HepG2 (cell line): ENCODE measurements at regions not wholly inside any gene's neighbourhood (a gene's known extent, or its start where the extent isn't known, plus 50 kb on each side); places are given as distances from the start of the nearest gene placed in this dataset.

Source experiments
- ATAC-seq: fragments of 200-7000 bp; cut with Tn5 transposase; 3 replicates; pipeline ENCODE4 v1.9.1; 2020; ENCODE audit warnings: mild to moderate bottlenecking, moderate library complexity
- BruUV-seq: library from RNA; stranded (reverse); fragments of 400-500 nt; replicated peaks from 2 replicates; lab custom pipeline; 2021; lab: Mats Ljungman, UMichigan
- CTCF ChIA-PET: fragments of 300-600 bp; formaldehyde crosslinking; extraction: SDS; loops from one replicate; lab custom pipeline; 2021; ENCODE audit warnings: low total read pairs, inconsistent platforms, low intra/inter-chr PET ratio; lab: Yijun Ruan, JAX
- POLR2A ChIA-PET: fragments of 350-600 bp; sonication (Branson Sonifier 250); formaldehyde crosslinking; loops from one replicate; lab custom pipeline; 2020; ENCODE audit warnings: antibody characterized with exemption, inconsistent platforms; lab: Yijun Ruan, JAX
- DNase-seq: peaks from one replicate; pipeline ENCODE4 v3.0.0-alpha.2; 2015; ENCODE audit warnings: low spot score
- FAIRE-seq: peaks from 3 replicates; lab custom pipeline; 2011; peaks lifted over from hg19 to GRCh38; lab: Jason Lieb, UNC
- H2AFZ ChIP-seq: one replicate; pipeline ENCODE4 v1.6.1; 2011; ENCODE audit warnings: low read length, inconsistent platforms
- H3K27ac ChIP-seq: fragments of 300-600 bp; 3 replicates; pipeline ENCODE4 v1.8.0; 2011; ENCODE audit warnings: mixed run types, mild to moderate bottlenecking, mixed read lengths, low read length, inconsistent platforms; ENCODE audit not compliant: insufficient read depth; ENCODE audit errors: extremely low read length
- H3K27me3 ChIP-seq, 2 experiments: fragments of 200-600 bp in 1 of 2; 2 replicates in 1 of 2; 3 replicates in 1 of 2; pipeline versions ENCODE4 v1.6.0 to v1.8.0; 2011; ENCODE audit warnings: low read length in 2 of 2, mild to moderate bottlenecking in 2 of 2, moderate library complexity in 2 of 2, inconsistent platforms in 1 of 2; ENCODE audit not compliant: insufficient read depth in 2 of 2, control insufficient read depth in 1 of 2
- H3K36me3 ChIP-seq, 2 experiments: fragments of 200-600 bp in 1 of 2; replicated peaks in 1 of 2; 2 replicates in 1 of 2; 3 replicates in 1 of 2; pipeline versions ENCODE4 v1.5.1 to v1.8.0; 2011; ENCODE audit warnings: low read length in 2 of 2, inconsistent platforms in 1 of 2; ENCODE audit not compliant: insufficient read depth in 2 of 2, control insufficient read depth in 1 of 2
- H3K4me1 ChIP-seq: 2 replicates; pipeline ENCODE4 v1.5.1; 2012; ENCODE audit warnings: low read length, inconsistent platforms; ENCODE audit not compliant: insufficient read depth
- H3K4me2 ChIP-seq: 2 replicates; pipeline ENCODE4 v1.6.0; 2011; ENCODE audit warnings: low read depth, low read length, inconsistent platforms
- H3K4me3 ChIP-seq, 3 experiments: fragments of 200-600 bp in 1 of 3; sonication (generic), shearing (Covaris generic) in 1 of 3; replicated peaks in 1 of 3; 2 replicates each; pipeline ENCODE4 v1.5.1; 2011 to 2016; ENCODE audit warnings: low read length in 3 of 3, inconsistent platforms in 2 of 3, low read depth in 2 of 3, mild to moderate bottlenecking in 2 of 3, control low read depth in 1 of 3, mixed read lengths in 1 of 3; ENCODE audit not compliant: insufficient read depth in 1 of 3
- H3K79me2 ChIP-seq: one replicate; pipeline ENCODE4 v1.6.1; 2011; ENCODE audit warnings: low read length, inconsistent platforms; ENCODE audit not compliant: insufficient read depth
- H3K9ac ChIP-seq: 2 replicates; pipeline ENCODE4 v1.6.0; 2011; ENCODE audit warnings: mild to moderate bottlenecking, low read depth, low read length, inconsistent platforms; ENCODE audit not compliant: insufficient read depth
- H3K9me3 ChIP-seq: 2 replicates; pipeline ENCODE4 v1.5.1; 2012; ENCODE audit warnings: mild to moderate bottlenecking, low read length
- H4K20me1 ChIP-seq: 2 replicates; pipeline ENCODE4 v1.6.0; 2011; ENCODE audit warnings: inconsistent platforms, mild to moderate bottlenecking, low read length, moderate library complexity; ENCODE audit not compliant: insufficient read depth
- ELF1 ChIP-seq: sonication (generic); formaldehyde crosslinking; IDR thresholded peaks from 2 replicates; pipeline ENCODE4 v1.4.0; 2020; ENCODE audit warnings: missing genetic modification reagents
- MYC ChIP-seq: sonication (generic); formaldehyde crosslinking; IDR thresholded peaks from 2 replicates; pipeline ENCODE4 v1.9.0; 2021; ENCODE audit warnings: missing genetic modification reagents, borderline replicate concordance
- RXRA ChIP-seq: sonication (generic); formaldehyde crosslinking; IDR thresholded peaks from 2 replicates; pipeline ENCODE4 v1.5.1; 2020; ENCODE audit warnings: missing genetic modification reagents
- USF2 ChIP-seq, 2 experiments: sonication (generic) in 1 of 2; formaldehyde crosslinking in 1 of 2; IDR thresholded peaks; 2 replicates each; pipeline versions ENCODE4 v1.5.1 to v1.6.1; 2011 to 2020; ENCODE audit warnings: borderline replicate concordance in 1 of 2, low read depth in 1 of 2, low read length in 1 of 2, mild to moderate bottlenecking in 1 of 2, missing genetic modification reagents in 1 of 2, moderate library complexity in 1 of 2
- ZMYM4 ChIP-seq: sonication (generic); formaldehyde crosslinking; IDR thresholded peaks from 2 replicates; pipeline ENCODE4 v1.8.1; 2023; ENCODE audit warnings: mild to moderate bottlenecking, missing genetic modification reagents
- ZNF10 ChIP-seq: sonication (generic); formaldehyde crosslinking; IDR thresholded peaks from 2 replicates; pipeline ENCODE4 v1.4.0; 2020; ENCODE audit warnings: mild to moderate bottlenecking, low read depth, missing genetic modification reagents, borderline replicate concordance
- ZNF160 ChIP-seq: sonication (generic); formaldehyde crosslinking; IDR thresholded peaks from 2 replicates; pipeline ENCODE4 v1.8.0; 2022; ENCODE audit warnings: mild to moderate bottlenecking, inconsistent platforms, missing genetic modification reagents
- ZNF724P ChIP-seq: sonication (generic); formaldehyde crosslinking; IDR thresholded peaks from 2 replicates; pipeline ENCODE4 v1.8.0; 2022; ENCODE audit warnings: missing genetic modification reagents, borderline replicate concordance
- WGBS: methylation state at CpG from one replicate; pipeline ENCODE4 v1.1.6; 2017; ENCODE audit warnings: low lambda C conversion rate; 5-methylcytosine and 5-hydroxymethylcytosine counted together
- in situ Hi-C: cut with HindIII; loops from 2 replicates; pipeline ENCODE4 v1.10.0; 2017; ENCODE audit warnings: low pct_unique_long_range_greater_than_20kb; ENCODE audit not compliant: extremely low pct_ligation_motif_present
- intact Hi-C: fragments of 100-400 bp; cut with micrococcal nuclease; formaldehyde crosslinking; loops from one replicate; pipeline ENCODE4 v1.10.0; 2022; ENCODE audit not compliant: unreplicated experiment
- TF ChIP-seq, protein P1 (sequence below): fragments of 450-650 bp; IDR thresholded peaks from 2 replicates; pipeline ENCODE4 v1.6.1; 2016

GRCh38 chr14:88934351-88934806, 109.9 kb downstream of the TTC8 start (continued):
- no peak for TF ChIP-seq ZMYM4

GRCh38 chr14:88935083-88935482, 110.6 kb downstream of the TTC8 start:
- peaks cover 0 to 27% of the 10 kb centered on the region in 2 experiments; a peak in 3 of 5 replicates for H3K27me3 ChIP-seq
- H3K9me3 ChIP-seq, result no peaks in the 10 kb centered on the region
- H2AFZ ChIP-seq, result no peak overlapping the region
- DNase-seq, result no peak
- H3K79me2 ChIP-seq, result no peaks in the 10 kb centered on the region
- H3K4me3 ChIP-seq, result no peak overlapping the region
- H3K4me2 ChIP-seq, result no peak overlapping the region
- H4K20me1 ChIP-seq, result no peaks in the 10 kb centered on the region
- CTCF ChIA-PET, result no interaction called here
- H3K9ac ChIP-seq, result no peak overlapping the region
- in situ Hi-C loops, result no loop called here
- no TSS peak for BruUV-seq
- 25% methylated on average over 5 of the region's 5 CpGs for WGBS
- no peak for ATAC-seq
- TF ChIP-seq, protein P1, sequence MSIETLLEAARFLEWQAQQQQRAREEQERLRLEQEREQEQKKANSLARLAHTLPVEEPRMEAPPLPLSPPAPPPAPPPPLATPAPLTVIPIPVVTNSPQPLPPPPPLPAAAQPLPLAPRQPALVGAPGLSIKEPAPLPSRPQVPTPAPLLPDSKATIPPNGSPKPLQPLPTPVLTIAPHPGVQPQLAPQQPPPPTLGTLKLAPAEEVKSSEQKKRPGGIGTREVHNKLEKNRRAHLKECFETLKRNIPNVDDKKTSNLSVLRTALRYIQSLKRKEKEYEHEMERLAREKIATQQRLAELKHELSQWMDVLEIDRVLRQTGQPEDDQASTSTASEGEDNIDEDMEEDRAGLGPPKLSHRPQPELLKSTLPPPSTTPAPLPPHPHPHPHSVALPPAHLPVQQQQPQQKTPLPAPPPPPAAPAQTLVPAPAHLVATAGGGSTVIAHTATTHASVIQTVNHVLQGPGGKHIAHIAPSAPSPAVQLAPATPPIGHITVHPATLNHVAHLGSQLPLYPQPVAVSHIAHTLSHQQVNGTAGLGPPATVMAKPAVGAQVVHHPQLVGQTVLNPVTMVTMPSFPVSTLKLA, result peak; percentile 98
- TF ChIP-seq ZNF160 (CRISPR knock-in tag), result no peak
- TF ChIP-seq, all 625 proteins: peak for 1
- FAIRE-seq, result no peak
- Histone ChIP-seq H3K4me1 (no peaks in the 10 kb centered on the region), H3K27ac (no peak overlapping the region), H3K36me3 (no peaks in the 10 kb centered on the region)
- intact Hi-C loops, result no loop called here
- POLR2A ChIA-PET, result no interaction called here

- TF ChIP-seq ZNF10 (CRISPR knock-in tag) (no peak), ZNF724P (CRISPR knock-in tag) (no peak), RXRA (CRISPR knock-in tag) (no peak), USF2 (IDR thresholded peaks at IDR 0.05; ENCODE audit: low read depth, low read length) (no peak), USF2 (CRISPR knock-in tag; IDR thresholded peaks at IDR 0.05; ENCODE audit: borderline replicate concordance) (no peak), ELF1 (CRISPR knock-in tag) (no peak), MYC (no peak)
- Histone ChIP-seq H3K79me2 (no peaks in the 10 kb centered on the region), H3K27me3 (peaks cover 0 to 14% of the 10 kb centered on the region in 2 experiments; a peak in 3 of 5 replicates), H3K27ac (no peak overlapping the region), H3K4me1 (no peaks in the 10 kb centered on the region), H3K36me3 (no peaks in the 10 kb centered on the region), H3K9me3 (no peaks in the 10 kb centered on the region), H4K20me1 (no peaks in the 10 kb centered on the region), H2AFZ (no peak overlapping the region), H3K9ac (no peak overlapping the region), H3K4me2 (no peak overlapping the region), H3K4me3 (no peak overlapping the region)
- ATAC-seq, result no peak
- whole genome bisulfite sequencing, result 3% methylated on average over 3 of the region's 3 CpGs
- POLR2A ChIA-PET, result no interaction called here
- CTCF ChIA-PET, result no interaction called here
- DNase-seq, result no peak
- intact Hi-C loops, result no loop called here
- no TSS peak for BruUV-seq
- in situ Hi-C loops, result no loop called here
- no peak for FAIRE-seq
Observed at GRCh38 chr14:88937706-88938105, 113.3 kb downstream of the TTC8 start.
